Activated CD4-positive, alpha-beta T cell treated with anti-CD3 and anti-CD28 coated beads for 36 hours (primary cell): ENCODE measurements at regions not wholly inside any gene's neighbourhood (a gene's known extent, or its start where the extent isn't known, plus 50 kb on each side); places are given as distances from the start of the nearest gene placed in this dataset.

ENCODE experiments used
- ATAC-seq: fragments of 200-7000 bp; cut with Tn5 transposase; one replicate; pipeline ENCODE4 v1.10.0; 2021; ENCODE audit warnings: mild to moderate bottlenecking, moderate library complexity
- CTCF ChIA-PET: fragments of 350-600 bp; sonication (Branson Sonifier 250); formaldehyde crosslinking; loops from one replicate; lab custom pipeline; 2021; ENCODE audit warnings: antibody characterized with exemption; lab: Charles Lee
- POLR2A ChIA-PET: fragments of 350-600 bp; sonication (Branson Sonifier 250); formaldehyde crosslinking; loops from one replicate; lab custom pipeline; 2021; ENCODE audit warnings: antibody characterized with exemption, inconsistent platforms; lab: Charles Lee
- DNase-seq: peaks from one replicate; pipeline ENCODE4 v3.0.0-alpha.2; 2020
- H3K27ac Mint-ChIP-seq: one replicate; pipeline ENCODE4 v1.8.0; 2021; ENCODE audit warnings: mixed read lengths
- H3K27me3 Mint-ChIP-seq: one replicate; pipeline ENCODE4 v1.8.0; 2021; ENCODE audit warnings: mixed read lengths
- H3K36me3 Mint-ChIP-seq: one replicate; pipeline ENCODE4 v1.8.0; 2021; ENCODE audit warnings: low read depth, mixed read lengths
- H3K4me1 Mint-ChIP-seq: one replicate; pipeline ENCODE4 v1.8.0; 2021; ENCODE audit warnings: mixed read lengths
- H3K4me3 Mint-ChIP-seq: one replicate; pipeline ENCODE4 v1.8.0; 2021; ENCODE audit warnings: mild to moderate bottlenecking, moderate library complexity, mixed read lengths
- H3K9me3 Mint-ChIP-seq: one replicate; pipeline ENCODE4 v1.8.0; 2021; ENCODE audit warnings: low read depth, mixed read lengths
- intact Hi-C, 2 experiments: fragments of 100-400 bp; cut with DNase I in 1 of 2; cut with micrococcal nuclease in 1 of 2; formaldehyde crosslinking; loops; one replicate each; pipeline versions ENCODE4 v1.14.2 to v1.15.1; 2022 to 2024; cut with DNase I, micrococcal nuclease

GRCh38 chr6:91088976-91089375, 502.1 kb upstream of the MAP3K7 start:
- Mint-ChIP-seq H3K27me3 (peaks cover 2% of the 10 kb centered on the region), H3K36me3 (no peaks in the 10 kb centered on the region), H3K4me1 (no peaks in the 10 kb centered on the region), H3K4me3 (no peak overlapping the region), H3K27ac (no peak overlapping the region), H3K9me3 (no peaks in the 10 kb centered on the region)
- ATAC-seq (no peak), DNase-seq (no peak)
- POLR2A ChIA-PET, result no interaction called here
- CTCF ChIA-PET, result interaction anchor here (1.8 kb wide), 1 partner anchor 12 kb away, joined by 4 read pairs; no protein-coding TSS in a partner anchor
- intact Hi-C loops, result no loop called here

GRCh38 chr6:91088515-91088914, 501.6 kb upstream of the MAP3K7 start:
- ATAC-seq (no peak), DNase-seq (no peak)
- Mint-ChIP-seq H3K4me1 (no peaks in the 10 kb centered on the region), H3K36me3 (no peaks in the 10 kb centered on the region), H3K4me3 (no peak overlapping the region), H3K27me3 (peaks cover 2% of the 10 kb centered on the region), H3K27ac (no peak overlapping the region), H3K9me3 (no peaks in the 10 kb centered on the region)
- intact Hi-C loops, result no loop called here
- ChIA-PET POLR2A (no interaction called here), CTCF (interaction anchor here (1.8 kb wide), 1 partner anchor 13 kb away, joined by 4 read pairs; no protein-coding TSS in a partner anchor)

- no peaks in the 10 kb centered on the region for H3K9me3 Mint-ChIP-seq
- ATAC-seq, result no peak
- H3K4me1 Mint-ChIP-seq, result no peaks in the 10 kb centered on the region
- POLR2A ChIA-PET, result no interaction called here
- no peak overlapping the region for H3K4me3 Mint-ChIP-seq
- no peaks in the 10 kb centered on the region for H3K36me3 Mint-ChIP-seq
- no peak overlapping the region for H3K27ac Mint-ChIP-seq
- no peak for DNase-seq
- H3K27me3 Mint-ChIP-seq, result peaks cover 2% of the 10 kb centered on the region
- intact Hi-C loops, result no loop called here
- CTCF ChIA-PET, result interaction anchor here (1.8 kb wide), 1 partner anchor 14 kb away, joined by 4 read pairs; no protein-coding TSS in a partner anchor
These were observed 501.0 kb upstream of the MAP3K7 start for GRCh38 chr6:91087908-91088307.

GRCh38 chr6:91083211-91083610, 496.3 kb upstream of the MAP3K7 start:
- no peak for ATAC-seq
- H3K36me3 Mint-ChIP-seq, result no peaks in the 10 kb centered on the region
- CTCF ChIA-PET, result interaction anchor here (0.8 kb wide), 1 partner anchor 24 kb away, joined by 4 read pairs; no protein-coding TSS in a partner anchor

GRCh38 chr6:91082311-91082832, 495.5 kb upstream of the MAP3K7 start:
- CTCF ChIA-PET, result interaction anchor here (0.8 to 1.2 kb wide), 2 partner anchors 20 to 23 kb away, joined by 3 to 4 read pairs; no protein-coding TSS in a partner anchor
- H3K27me3 Mint-ChIP-seq, result no peaks in the 10 kb centered on the region
- ATAC-seq (no peak), DNase-seq (no peak)
- intact Hi-C loops, result no loop called here
- no peaks in the 10 kb centered on the region for H3K36me3 Mint-ChIP-seq
- POLR2A ChIA-PET, result no interaction called here
- H3K4me1 Mint-ChIP-seq, result no peaks in the 10 kb centered on the region
- H3K27ac Mint-ChIP-seq, result no peak overlapping the region
- no peak overlapping the region for H3K4me3 Mint-ChIP-seq
- H3K9me3 Mint-ChIP-seq, result no peaks in the 10 kb centered on the region

More at GRCh38 chr6:91083211-91083610, 496.3 kb upstream of the MAP3K7 start:
- intact Hi-C loops, result no loop called here
- Mint-ChIP-seq H3K4me1 (no peaks in the 10 kb centered on the region), H3K27me3 (no peaks in the 10 kb centered on the region), H3K4me3 (no peak overlapping the region), H3K27ac (no peak overlapping the region), H3K9me3 (no peaks in the 10 kb centered on the region)
- POLR2A ChIA-PET, result no interaction called here
- DNase-seq, result no peak

GRCh38 chr6:91081452-91082067, 494.7 kb upstream of the MAP3K7 start:
- no peak overlapping the region for H3K4me3 Mint-ChIP-seq
- intact Hi-C loops, result loop anchor here in 1 of 2 experiments (1.0 kb wide), 1 partner anchor 140 kb away; no protein-coding TSS in a partner anchor
- DNase-seq (no peak), ATAC-seq (peak; percentile 26)
- H3K36me3 Mint-ChIP-seq, result no peaks in the 10 kb centered on the region
- no peak overlapping the region for H3K27ac Mint-ChIP-seq
- POLR2A ChIA-PET, result no interaction called here
- CTCF ChIA-PET, result interaction anchor here (0.6 to 2.8 kb wide), 8 partner anchors 12 to 1732 kb away, joined by 3 to 11 read pairs (median 3); no protein-coding TSS in a partner anchor
- no peaks in the 10 kb centered on the region for H3K4me1 Mint-ChIP-seq
- no peaks in the 10 kb centered on the region for H3K9me3 Mint-ChIP-seq
- H3K27me3 Mint-ChIP-seq, result no peaks in the 10 kb centered on the region

GRCh38 chr6:91080871-91081270, 494.0 kb upstream of the MAP3K7 start:
- intact Hi-C loops, result loop anchor here in 1 of 2 experiments (1.0 kb wide), 1 partner anchor 140 kb away; no protein-coding TSS in a partner anchor
- Mint-ChIP-seq H3K9me3 (no peaks in the 10 kb centered on the region), H3K27me3 (no peaks in the 10 kb centered on the region), H3K4me3 (no peak overlapping the region), H3K27ac (no peak overlapping the region), H3K4me1 (no peaks in the 10 kb centered on the region), H3K36me3 (no peaks in the 10 kb centered on the region)
- ATAC-seq (no peak), DNase-seq (no peak)
- POLR2A ChIA-PET, result no interaction called here
- CTCF ChIA-PET, result interaction anchor here (0.5 to 2.8 kb wide), 9 partner anchors 11 to 1732 kb away, joined by 3 to 11 read pairs (median 3); no protein-coding TSS in a partner anchor

GRCh38 chr6:91079969-91080368, 493.1 kb upstream of the MAP3K7 start:
- ChIA-PET CTCF (interaction anchor here (2.8 kb wide), 1 partner anchor 139 kb away, joined by 11 read pairs; no protein-coding TSS in a partner anchor), POLR2A (no interaction called here)
- Mint-ChIP-seq H3K36me3 (no peaks in the 10 kb centered on the region), H3K4me3 (no peak overlapping the region), H3K27ac (no peak overlapping the region), H3K27me3 (no peaks in the 10 kb centered on the region), H3K4me1 (no peaks in the 10 kb centered on the region), H3K9me3 (no peaks in the 10 kb centered on the region)
- intact Hi-C loops, result loop anchor here in 1 of 2 experiments (5.0 kb wide), 1 partner anchor 1562 kb away; no protein-coding TSS in a partner anchor
- ATAC-seq (no peak), DNase-seq (no peak)

GRCh38 chr6:91075244-91075976, 488.5 kb upstream of the MAP3K7 start:
- H3K4me3 Mint-ChIP-seq, result no peak overlapping the region
- no peaks in the 10 kb centered on the region for H3K9me3 Mint-ChIP-seq
- ChIA-PET POLR2A (no interaction called here), CTCF (interaction anchor here (0.6 kb wide), 1 partner anchor 395 kb away, joined by 3 read pairs; no protein-coding TSS in a partner anchor)
- DNase-seq (no peak), ATAC-seq (no peak)
- H3K27ac Mint-ChIP-seq, result no peak overlapping the region
- H3K27me3 Mint-ChIP-seq, result no peaks in the 10 kb centered on the region
- no peaks in the 10 kb centered on the region for H3K4me1 Mint-ChIP-seq
- intact Hi-C loops, result loop anchor here in 1 of 2 experiments (5.0 kb wide), 1 partner anchor 1567 kb away; no protein-coding TSS in a partner anchor
- no peaks in the 10 kb centered on the region for H3K36me3 Mint-ChIP-seq

GRCh38 chr6:91063362-91063761, 476.5 kb upstream of the MAP3K7 start:
- peaks cover 2% of the 10 kb centered on the region for H3K27me3 Mint-ChIP-seq
- ChIA-PET CTCF (no interaction called here), POLR2A (no interaction called here)
- H3K27ac Mint-ChIP-seq, result no peak overlapping the region
- intact Hi-C loops, result no loop called here
- H3K9me3 Mint-ChIP-seq, result peaks cover 3% of the 10 kb centered on the region
- H3K4me3 Mint-ChIP-seq, result no peak overlapping the region
- no peak for ATAC-seq
- H3K36me3 Mint-ChIP-seq, result no peaks in the 10 kb centered on the region
- no peaks in the 10 kb centered on the region for H3K4me1 Mint-ChIP-seq
- no peak for DNase-seq

GRCh38 chr6:91057689-91058088, 470.8 kb upstream of the MAP3K7 start:
- peaks cover under 1% of the 10 kb centered on the region for H3K27me3 Mint-ChIP-seq
- DNase-seq (no peak), ATAC-seq (no peak)
- H3K4me3 Mint-ChIP-seq, result no peak overlapping the region
- no peak overlapping the region for H3K27ac Mint-ChIP-seq
- H3K9me3 Mint-ChIP-seq, result peaks cover 12% of the 10 kb centered on the region
- intact Hi-C loops, result no loop called here
- no peaks in the 10 kb centered on the region for H3K36me3 Mint-ChIP-seq
- ChIA-PET POLR2A (no interaction called here), CTCF (no interaction called here)
- no peaks in the 10 kb centered on the region for H3K4me1 Mint-ChIP-seq
